ENCODE measurements at regions not wholly inside any gene's neighbourhood (a gene's known extent, or its start where the extent isn't known, plus 50 kb on each side); places are given as distances from the start of the nearest gene placed in this dataset.

GRCh38 chr10:78320506-78320905 is 286.8 kb downstream of the RPS24 start:
- no peak for DNase-seq (ENCODE audit: low spot score)

- DNase-seq (ENCODE audit: low spot score), result no peak
Observed at GRCh38 chr10:78321000-78321399, 287.3 kb downstream of the RPS24 start.

- no peak for DNase-seq (ENCODE audit: low spot score)
Observed at GRCh38 chr10:78321500-78321899, 287.8 kb downstream of the RPS24 start.

GRCh38 chr10:78326372-78326771 is 292.7 kb downstream of the RPS24 start:
- DNase-seq (ENCODE audit: low spot score), result no peak

GRCh38 chr10:78327778-78328591 is 294.3 kb downstream of the RPS24 start:
- no peak for DNase-seq (ENCODE audit: low spot score)

- DNase-seq (ENCODE audit: low spot score), result no peak
Observed at GRCh38 chr10:78328592-78329404, 295.1 kb downstream of the RPS24 start.

- no peak for DNase-seq (ENCODE audit: low spot score)
Observed at GRCh38 chr10:78330884-78331283, 297.2 kb downstream of the RPS24 start.

- DNase-seq (ENCODE audit: low spot score), result no peak
Observed at GRCh38 chr10:78331391-78331922, 297.8 kb downstream of the RPS24 start.

- DNase-seq (ENCODE audit: low spot score), result no peak
Observed at GRCh38 chr10:78332012-78332411, 298.3 kb downstream of the RPS24 start.

- DNase-seq (ENCODE audit: low spot score), result no peak
Observed at GRCh38 chr10:78332657-78333056, 299.0 kb downstream of the RPS24 start.

GRCh38 chr10:78333362-78334143 is 299.9 kb downstream of the RPS24 start:
- DNase-seq (ENCODE audit: low spot score), result no peak

GRCh38 chr10:78335371-78335690 is 301.7 kb downstream of the RPS24 start:
- DNase-seq (ENCODE audit: low spot score), result no peak

- no peak for DNase-seq (ENCODE audit: low spot score)
Observed at GRCh38 chr10:78335691-78336401, 302.2 kb downstream of the RPS24 start.

- DNase-seq (ENCODE audit: low spot score), result no peak
Observed at GRCh38 chr10:78336402-78336791, 302.7 kb downstream of the RPS24 start.

- DNase-seq (ENCODE audit: low spot score), result no peak
Observed at GRCh38 chr10:78337016-78337415, 303.4 kb downstream of the RPS24 start.

GRCh38 chr10:78337646-78338391 is 304.2 kb downstream of the RPS24 start:
- DNase-seq (ENCODE audit: low spot score), result no peak

GRCh38 chr10:78338717-78339116 is 305.1 kb downstream of the RPS24 start:
- DNase-seq (ENCODE audit: low spot score), result no peak

- no peak for DNase-seq (ENCODE audit: low spot score)
Observed at GRCh38 chr10:78339251-78339650, 305.6 kb downstream of the RPS24 start.

GRCh38 chr10:78341953-78342614 is 308.4 kb downstream of the RPS24 start:
- DNase-seq (ENCODE audit: low spot score), result no peak

All from hematopoietic multipotent progenitor cell treated with erythropoietin and hydrocortisone succinate and interleukin-3 and kit ligand, for 17 days (in vitro differentiated cells).